Heart right ventricle (tissue), 16 donors: ENCODE measurements at regions not wholly inside any gene's neighbourhood (a gene's known extent, or its start where the extent isn't known, plus 50 kb on each side); places are given as distances from the start of the nearest gene placed in this dataset.

Experiments
- ATAC-seq, 8 donors: fragments of 200-7000 bp; cut with Tn5 transposase; one replicate each; pipeline ENCODE4 v1.9.1; 2020; ENCODE audit warnings: mild to moderate bottlenecking in 8 of 8, moderate library complexity in 8 of 8, moderate number of reproducible peaks in 1 of 8
- DNase-seq, 2 donors: peaks; one replicate each; pipeline ENCODE4 v3.0.0-alpha.2; 2020
- H3K27ac ChIP-seq, 10 donors: fragments of 200-600 bp; sonication (generic) in 2 of 10; one replicate each; pipeline versions ENCODE4 v1.5.0 to v1.8.0; 2020 to 2022; ENCODE audit warnings: mild to moderate bottlenecking in 3 of 10
- H3K27me3 ChIP-seq, 7 donors: fragments of 200-600 bp; one replicate each; pipeline ENCODE4 v1.8.0; 2021 to 2022; ENCODE audit warnings: mild to moderate bottlenecking in 2 of 7
- H3K36me3 ChIP-seq, 9 donors: fragments of 200-600 bp; sonication (generic) in 1 of 9; one replicate each; pipeline versions ENCODE4 v1.5.0 to v1.8.0; 2020 to 2022; ENCODE audit warnings: mild to moderate bottlenecking in 2 of 9
- H3K4me1 ChIP-seq, 9 donors: fragments of 200-600 bp; sonication (generic) in 1 of 9; one replicate each; pipeline versions ENCODE4 v1.5.0 to v1.8.0; 2020 to 2022; ENCODE audit warnings: mild to moderate bottlenecking in 4 of 9
- H3K4me3 ChIP-seq, 10 donors: fragments of 200-600 bp; sonication (generic) in 2 of 10; one replicate each; pipeline versions ENCODE4 v1.5.0 to v1.8.0; 2020 to 2022; ENCODE audit warnings: mild to moderate bottlenecking in 7 of 10, moderate library complexity in 2 of 10
- H3K9me3 ChIP-seq, 11 donors: fragments of 200-600 bp in 10 of 11; sonication (generic) in 2 of 11; one replicate each; pipeline versions ENCODE4 v1.5.0 to v1.8.0; 2013 to 2022; ENCODE audit warnings: mild to moderate bottlenecking in 2 of 11, control low read depth in 1 of 11, moderate library complexity in 1 of 11
- CTCF ChIP-seq, 9 donors: fragments of 200-600 bp; sonication (generic) in 2 of 9; IDR thresholded peaks; one replicate each; pipeline versions ENCODE4 v1.5.0 to v1.8.0; 2021 to 2022; ENCODE audit warnings: antibody characterized with exemption in 9 of 9, mild to moderate bottlenecking in 5 of 9, moderate library complexity in 1 of 9
- WGBS, 2 donors: extraction: QIAGEN DNeasy Blood & Tissue Kit; methylation state at CpG; one replicate each; pipeline ENCODE4 v1.1.7; 2013; ENCODE audit warnings: inconsistent platforms in 1 of 2; 5-methylcytosine and 5-hydroxymethylcytosine counted together
- intact Hi-C, 10 donors: fragments of 100-400 bp; cut with DNase I; formaldehyde crosslinking; loops; one replicate each; pipeline versions ENCODE4 v1.11.1 to v1.14.2; 2022
- donor health status: Arrhythmogenic right ventricular cardiomyopathy.
- donor health status: ischemic (EF 13 %, LVEDD 7.1; RV severe dilation, severe dysfunction).
- donor health status: healthy with polysubstance abuse.
- donor health status: DM: no; HTN: yes; CAD: no.
- donor health status: DM: no; HTN: no; CAD: no.
- donor health status: ischemic (EF 25% LVEDD 6.9; RV normal size, moderate dysfunction).
- donor health status: ischemic (EF 25% LVEDD 5.7; RV mildly dilated, moderate dysfunction).
- donor health status: healthy.
- donor health status: DM: yes; HTN: yes; CAD: no.
- donor health status: Ischemic cardiomyopathy.
- donor health status: ischemic (EF 35%, LVEDD 5.7; RV mildly dilated, moderate dysfunction).
- donor health status: nonischemic (EF 11% LVEDD 7.7; RV severe dilation, severe dysfunction).
- donor health status: DM: yes; HTN: yes; CAD: no.
- donor health status: PGD.
- donor health status: ischemic (EF 29% LVEDD 5.4; RV normal size, mild dysfunction).
- donor health status: nonischemic (EF 23%, LVEDD 6.1; RV moderate dilation, normal function).

GRCh38 chr2:221774136-221774535 lies 202.0 kb upstream of the EPHA4 start:
- Histone ChIP-seq H3K27ac (no peak overlapping the region), H3K36me3 (no peaks in the 10 kb centered on the region), H3K9me3 (no peaks in the 10 kb centered on the region), H3K4me3 (no peak overlapping the region), H3K4me1 (no peaks in the 10 kb centered on the region), H3K27me3 (peaks cover 0 to 4% (median 0%) of the 10 kb centered on the region in 7 donors)
- DNase-seq (no peak), ATAC-seq (no peak)
- TF ChIP-seq CTCF (IDR thresholded peaks at IDR 0.05), result no peak
- intact Hi-C loops, result no loop called here
- WGBS, 2 donors, result 77 to 81% methylated on average over 5 of the region's 5 CpGs

GRCh38 chr2:221771297-221771696 lies 199.2 kb upstream of the EPHA4 start:
- TF ChIP-seq CTCF (IDR thresholded peaks at IDR 0.05), result no peak
- ATAC-seq, result no peak
- intact Hi-C loops, result no loop called here
- DNase-seq, result no peak
- Histone ChIP-seq H3K27ac (no peak overlapping the region), H3K4me3 (no peak overlapping the region), H3K4me1 (no peaks in the 10 kb centered on the region), H3K36me3 (no peaks in the 10 kb centered on the region), H3K27me3 (peaks cover 0 to 17% (median 0%) of the 10 kb centered on the region in 7 donors), H3K9me3 (no peaks in the 10 kb centered on the region)
- 95 to 96% methylated on average over 1 of the region's 1 CpG for WGBS, 2 donors

GRCh38 chr2:221767106-221768012 lies 195.3 kb upstream of the EPHA4 start:
- TF ChIP-seq CTCF (IDR thresholded peaks at IDR 0.05), result no peak
- ATAC-seq (no peak), DNase-seq (no peak)
- Histone ChIP-seq H3K27me3 (peaks cover 0 to 25% (median 5%) of the 10 kb centered on the region in 7 donors), H3K4me1 (no peaks in the 10 kb centered on the region), H3K27ac (no peak overlapping the region), H3K36me3 (no peaks in the 10 kb centered on the region), H3K9me3 (no peaks in the 10 kb centered on the region), H3K4me3 (no peak overlapping the region)
- intact Hi-C loops, result no loop called here
- WGBS, 2 donors, result 53 to 54% methylated on average over 9 of the region's 9 CpGs

- intact Hi-C loops, result no loop called here
- TF ChIP-seq CTCF (IDR thresholded peaks at IDR 0.05), result no peak
- DNase-seq, result no peak
- Histone ChIP-seq H3K36me3 (no peaks in the 10 kb centered on the region), H3K27ac (no peak overlapping the region), H3K9me3 (peaks cover 0 to 10% (median 0%) of the 10 kb centered on the region in 11 donors), H3K4me1 (no peaks in the 10 kb centered on the region), H3K27me3 (peaks cover 0 to 20% (median 5%) of the 10 kb centered on the region in 7 donors), H3K4me3 (no peak overlapping the region)
- 12 to 15% methylated on average over 1 of the region's 1 CpG for WGBS, 2 donors
- no peak for ATAC-seq
Observed at GRCh38 chr2:221762496-221762895, 190.4 kb upstream of the EPHA4 start.
